Neural progenitor cell (in vitro differentiated cells): ENCODE measurements at regions not wholly inside any gene's neighbourhood (a gene's known extent, or its start where the extent isn't known, plus 50 kb on each side); places are given as distances from the start of the nearest gene placed in this dataset.

Experiments
- DNase-seq: peaks from one replicate; pipeline ENCODE4 v3.0.0-alpha.2; 2016; ENCODE audit warnings: low spot score
- H2AFZ ChIP-seq: fragments of 200-600 bp; sonication (generic); replicated peaks from 2 replicates; pipeline ENCODE4 v1.6.1; 2016; ENCODE audit warnings: antibody characterized with exemption
- H3F3A ChIP-seq: fragments of 200-600 bp; sonication (generic); 2 replicates; pipeline ENCODE4 v1.6.1; 2016; ENCODE audit warnings: antibody characterized with exemption, low read depth
- H3K27ac ChIP-seq: fragments of 200-600 bp; sonication (generic); 2 replicates; pipeline ENCODE4 v1.5.1; 2016; ENCODE audit warnings: mild to moderate bottlenecking
- H3K27me3 ChIP-seq: fragments of 200-600 bp; sonication (generic); 2 replicates; pipeline ENCODE4 v1.6.1; 2016; ENCODE audit warnings: mild to moderate bottlenecking, moderate library complexity
- H3K36me3 ChIP-seq: fragments of 200-600 bp; sonication (generic); 2 replicates; pipeline ENCODE4 v1.5.1; 2016
- H3K4me1 ChIP-seq: fragments of 200-600 bp; sonication (generic); 2 replicates; pipeline ENCODE4 v1.6.1; 2016; ENCODE audit warnings: mixed run types
- H3K4me2 ChIP-seq: fragments of 200-600 bp; sonication (generic); 2 replicates; pipeline ENCODE4 v1.6.1; 2016
- H3K4me3 ChIP-seq: fragments of 200-600 bp; sonication (generic); 2 replicates; pipeline ENCODE4 v1.5.1; 2016
- H3K79me2 ChIP-seq: fragments of 200-600 bp; sonication (generic); 2 replicates; pipeline ENCODE4 v1.6.1; 2016; ENCODE audit warnings: low read depth
- H3K9ac ChIP-seq: fragments of 200-600 bp; sonication (generic); 2 replicates; pipeline ENCODE4 v1.6.1; 2016
- H3K9me3 ChIP-seq: fragments of 200-600 bp; sonication (generic); 2 replicates; pipeline ENCODE4 v1.5.1; 2016; ENCODE audit warnings: low read depth
- H4K20me1 ChIP-seq: fragments of 200-600 bp; sonication (generic); 2 replicates; pipeline ENCODE4 v1.6.1; 2016; ENCODE audit warnings: low read depth
- H3K27ac Mint-ChIP-seq: 3 replicates; pipeline ENCODE4 v1.8.0; 2021; ENCODE audit warnings: mixed read lengths
- H3K27me3 Mint-ChIP-seq: 2 replicates; pipeline ENCODE4 v1.8.0; 2022; ENCODE audit warnings: low read depth, mild to moderate bottlenecking, inconsistent platforms, moderate library complexity, mixed read lengths; ENCODE audit not compliant: insufficient read depth
- H3K36me3 Mint-ChIP-seq: 3 replicates; pipeline ENCODE4 v1.8.0; 2021; ENCODE audit warnings: mixed read lengths
- H3K4me1 Mint-ChIP-seq: 3 replicates; pipeline ENCODE4 v1.8.0; 2021; ENCODE audit warnings: mixed read lengths
- H3K4me3 Mint-ChIP-seq: 3 replicates; pipeline ENCODE4 v1.8.0; 2021; ENCODE audit warnings: mild to moderate bottlenecking, moderate library complexity, mixed read lengths
- H3K9me3 Mint-ChIP-seq: 3 replicates; pipeline ENCODE4 v1.8.0; 2020; ENCODE audit warnings: mixed read lengths
- CTCF ChIP-seq: fragments of 200-600 bp; sonication (generic); IDR thresholded peaks from 2 replicates; pipeline ENCODE4 v1.5.1; 2017; ENCODE audit warnings: antibody characterized with exemption, mild to moderate bottlenecking
- EZH2 ChIP-seq: fragments of 200-600 bp; sonication (generic); IDR thresholded peaks from 2 replicates; pipeline ENCODE4 v1.6.1; 2017; ENCODE audit warnings: antibody characterized with exemption, mild to moderate bottlenecking, moderate library complexity
- EZH2phosphoT487 ChIP-seq: fragments of 200-600 bp; sonication (generic); IDR thresholded peaks from 2 replicates; pipeline ENCODE4 v1.6.1; 2017; ENCODE audit warnings: antibody characterized with exemption

GRCh38 chr1:216945538-216946080 is 222.4 kb upstream of the ESRRG start:
- H3K27me3 ChIP-seq: no peaks in the 10 kb centered on the region
- H3K27ac Mint-ChIP-seq: no peak overlapping the region
- no peaks in the 10 kb centered on the region for H3K9me3 Mint-ChIP-seq
- no peak for DNase-seq
- TF ChIP-seq EZH2 (no peak), EZH2phosphoT487 (no peak), CTCF (no peak)
- no peak overlapping the region for H3K4me3 ChIP-seq
- peaks cover 12% of the 10 kb centered on the region for H3K4me1 Mint-ChIP-seq
- H3K4me1 ChIP-seq: peaks cover 22% of the 10 kb centered on the region
- H3K9me3 ChIP-seq: no peaks in the 10 kb centered on the region
- H2AFZ ChIP-seq: peak overlapping the region; percentile 87
- H3K36me3 ChIP-seq: no peaks in the 10 kb centered on the region
- no peak overlapping the region for H3K9ac ChIP-seq
- H3K79me2 ChIP-seq: no peaks in the 10 kb centered on the region
- H4K20me1 ChIP-seq: no peaks in the 10 kb centered on the region
- no peaks in the 10 kb centered on the region for H3F3A ChIP-seq
- no peak overlapping the region for H3K27ac ChIP-seq
- H3K4me3 Mint-ChIP-seq: no peak overlapping the region
- no peaks in the 10 kb centered on the region for H3K36me3 Mint-ChIP-seq
- H3K4me2 ChIP-seq: peak overlapping the region; percentile 57
- H3K27me3 Mint-ChIP-seq: peaks cover 6% of the 10 kb centered on the region

GRCh38 chr1:216944864-216945510 is 221.8 kb upstream of the ESRRG start:
- Histone ChIP-seq H3K4me2 (peak overlapping the region; percentile 57), H3K27ac (no peak overlapping the region)
- TF ChIP-seq CTCF (peak; percentile 19), EZH2 (no peak)

GRCh38 chr1:216937491-216937890 is 214.3 kb upstream of the ESRRG start:
- Histone ChIP-seq H3K4me2 (no peak overlapping the region), H4K20me1 (no peaks in the 10 kb centered on the region), H2AFZ (no peak overlapping the region), H3K9me3 (no peaks in the 10 kb centered on the region), H3K36me3 (no peaks in the 10 kb centered on the region), H3F3A (no peaks in the 10 kb centered on the region), H3K79me2 (no peaks in the 10 kb centered on the region), H3K4me1 (peaks cover 8% of the 10 kb centered on the region), H3K9ac (no peak overlapping the region), H3K4me3 (no peak overlapping the region), H3K27me3 (no peaks in the 10 kb centered on the region), H3K27ac (no peak overlapping the region)
- Mint-ChIP-seq H3K36me3 (peaks cover 2% of the 10 kb centered on the region), H3K27me3 (peaks cover 2% of the 10 kb centered on the region), H3K9me3 (peaks cover 4% of the 10 kb centered on the region), H3K4me1 (peaks cover 12% of the 10 kb centered on the region), H3K4me3 (no peak overlapping the region), H3K27ac (no peak overlapping the region)
- TF ChIP-seq EZH2 (no peak), EZH2phosphoT487 (no peak), CTCF (no peak)
- no peak for DNase-seq

More at GRCh38 chr1:216944864-216945510, 221.8 kb upstream of the ESRRG start:
- H3K4me3 Mint-ChIP-seq: no peak overlapping the region
- Histone ChIP-seq H3K4me1 (peaks cover 22% of the 10 kb centered on the region), H4K20me1 (no peaks in the 10 kb centered on the region), H3F3A (no peaks in the 10 kb centered on the region), H3K27me3 (no peaks in the 10 kb centered on the region), H2AFZ (peak overlapping the region; percentile 87), H3K79me2 (no peaks in the 10 kb centered on the region), H3K36me3 (no peaks in the 10 kb centered on the region), H3K9ac (no peak overlapping the region), H3K9me3 (no peaks in the 10 kb centered on the region), H3K4me3 (no peak overlapping the region)
- H3K36me3 Mint-ChIP-seq: no peaks in the 10 kb centered on the region
- DNase-seq: peak; percentile 61
- peaks cover 6% of the 10 kb centered on the region for H3K27me3 Mint-ChIP-seq
- H3K27ac Mint-ChIP-seq: peak overlapping the region; percentile 36
- H3K9me3 Mint-ChIP-seq: no peaks in the 10 kb centered on the region
- H3K4me1 Mint-ChIP-seq: peaks cover 12% of the 10 kb centered on the region
